H9 (cell line): ENCODE measurements at regions not wholly inside any gene's neighbourhood (a gene's known extent, or its start where the extent isn't known, plus 50 kb on each side); places are given as distances from the start of the nearest gene placed in this dataset.

Source experiments
- DNase-seq: peaks from one replicate; pipeline ENCODE4 v3.0.0-alpha.2; 2017
- H2AFZ ChIP-seq: one replicate; pipeline ENCODE4 v1.6.1; 2013; ENCODE audit warnings: mild to moderate bottlenecking, low read length, control low read depth, moderate library complexity
- H2AK5ac ChIP-seq: 2 replicates; pipeline ENCODE4 v1.6.1; 2013; ENCODE audit warnings: low read length, control low read depth, mixed read lengths; ENCODE audit not compliant: insufficient read length
- H2BK120ac ChIP-seq: one replicate; pipeline ENCODE4 v1.6.1; 2013; ENCODE audit warnings: low read depth, mild to moderate bottlenecking, low read length, control low read depth, inconsistent platforms; ENCODE audit not compliant: poor library complexity, severe bottlenecking
- H2BK12ac ChIP-seq: 2 replicates; pipeline ENCODE4 v1.6.1; 2013; ENCODE audit warnings: low read length, control low read depth, mixed read lengths, low read depth; ENCODE audit not compliant: insufficient read length
- H2BK15ac ChIP-seq: 2 replicates; pipeline ENCODE4 v1.6.1; 2013; ENCODE audit warnings: low read depth, low read length, control low read depth
- H2BK20ac ChIP-seq: one replicate; pipeline ENCODE4 v1.6.1; 2013; ENCODE audit warnings: low read depth, mild to moderate bottlenecking, low read length, control low read depth, inconsistent platforms; ENCODE audit not compliant: poor library complexity, severe bottlenecking
- H2BK5ac ChIP-seq: 2 replicates; pipeline ENCODE4 v1.6.1; 2013; ENCODE audit warnings: low read length, control low read depth, mixed read lengths; ENCODE audit not compliant: insufficient read length
- H3K14ac ChIP-seq: 2 replicates; pipeline ENCODE4 v1.6.1; 2013; ENCODE audit warnings: low read length, control low read depth; ENCODE audit not compliant: insufficient read depth
- H3K18ac ChIP-seq: 2 replicates; pipeline ENCODE4 v1.6.1; 2013; ENCODE audit warnings: low read depth, mild to moderate bottlenecking, mixed read lengths, low read length, control low read depth; ENCODE audit not compliant: insufficient read length
- H3K23ac ChIP-seq: 2 replicates; pipeline ENCODE4 v1.6.1; 2013; ENCODE audit warnings: low read length, control low read depth, mixed read lengths, low read depth; ENCODE audit not compliant: insufficient read length
- H3K23me2 ChIP-seq: 2 replicates; pipeline ENCODE4 v1.6.1; 2013; ENCODE audit warnings: low read depth, mild to moderate bottlenecking, mixed read lengths, low read length, control low read depth; ENCODE audit not compliant: insufficient read length, poor library complexity, severe bottlenecking
- H3K27ac ChIP-seq: 2 replicates; pipeline ENCODE4 v1.5.1; 2013; ENCODE audit warnings: low read length, control low read depth, mixed read lengths, low read depth; ENCODE audit not compliant: insufficient read length
- H3K27me3 ChIP-seq: 2 replicates; pipeline ENCODE4 v1.6.1; 2013; ENCODE audit warnings: low read length, control low read depth, inconsistent platforms; ENCODE audit not compliant: insufficient read depth
- H3K4ac ChIP-seq: 2 replicates; pipeline ENCODE4 v1.6.1; 2013; ENCODE audit warnings: low read depth, mild to moderate bottlenecking, control low read depth, inconsistent platforms, low read length, moderate library complexity
- H3K4me1 ChIP-seq: 2 replicates; pipeline ENCODE4 v1.6.1; 2013; ENCODE audit warnings: low read length, control low read depth, inconsistent platforms; ENCODE audit not compliant: insufficient read depth
- H3K4me2 ChIP-seq: 2 replicates; pipeline ENCODE4 v1.6.1; 2013; ENCODE audit warnings: low read length, control low read depth, mixed read lengths; ENCODE audit not compliant: insufficient read length, insufficient read depth
- H3K56ac ChIP-seq: 2 replicates; pipeline ENCODE4 v1.6.1; 2013; ENCODE audit warnings: low read depth, mild to moderate bottlenecking, mixed read lengths, low read length, control low read depth; ENCODE audit not compliant: insufficient read length
- H3K79me1 ChIP-seq: 2 replicates; pipeline ENCODE4 v1.6.1; 2013; ENCODE audit warnings: low read depth, mild to moderate bottlenecking, moderate library complexity, low read length, control low read depth, inconsistent platforms; ENCODE audit not compliant: insufficient read depth, poor library complexity, severe bottlenecking
- H3K79me2 ChIP-seq: 2 replicates; pipeline ENCODE4 v1.6.1; 2013; ENCODE audit warnings: low read length, control low read depth, inconsistent platforms; ENCODE audit not compliant: insufficient read depth
- H3K9ac ChIP-seq: 2 replicates; pipeline ENCODE4 v1.6.1; 2013; ENCODE audit warnings: low read length, control low read depth, mixed read lengths; ENCODE audit not compliant: insufficient read length; ENCODE audit errors: extremely low read depth
- H3K9me3 ChIP-seq: one replicate; pipeline ENCODE4 v1.6.1; 2013; ENCODE audit warnings: low read depth, low read length, inconsistent platforms; ENCODE audit not compliant: control insufficient read depth
- H3T11ph ChIP-seq: one replicate; pipeline ENCODE4 v1.6.1; 2013; ENCODE audit warnings: mild to moderate bottlenecking, low read length, control low read depth, inconsistent platforms
- H4K20me1 ChIP-seq: one replicate; pipeline ENCODE4 v1.6.1; 2013; ENCODE audit not compliant: control insufficient read depth, insufficient read length, insufficient read depth
- H4K5ac ChIP-seq: 2 replicates; pipeline ENCODE4 v1.6.1; 2013; ENCODE audit warnings: low read depth, mild to moderate bottlenecking, mixed read lengths, low read length, control low read depth; ENCODE audit not compliant: insufficient read length
- H4K8ac ChIP-seq: replicated peaks from 2 replicates; pipeline ENCODE4 v1.6.1; 2013; ENCODE audit warnings: low read length, control low read depth, mixed read lengths, low read depth; ENCODE audit not compliant: insufficient read length
- H4K91ac ChIP-seq: 2 replicates; pipeline ENCODE4 v1.6.1; 2013; ENCODE audit warnings: low read depth, mild to moderate bottlenecking, moderate library complexity, mixed read lengths, low read length, control low read depth; ENCODE audit not compliant: insufficient read length
- H3K27ac Mint-ChIP-seq, 3 experiments: 2 replicates in 2 of 3; 3 replicates in 1 of 3; pipeline ENCODE4 v1.8.0; 2020 to 2021; ENCODE audit warnings: mixed read lengths in 3 of 3, mild to moderate bottlenecking in 1 of 3, moderate library complexity in 1 of 3
- H3K27me3 Mint-ChIP-seq: 2 replicates; pipeline ENCODE4 v1.8.0; 2021; ENCODE audit warnings: low read depth, mild to moderate bottlenecking, moderate library complexity, mixed read lengths
- H3K36me3 Mint-ChIP-seq, 3 experiments: 2 replicates in 2 of 3; 3 replicates in 1 of 3; pipeline ENCODE4 v1.8.0; 2020 to 2021; ENCODE audit warnings: low read depth in 3 of 3, mixed read lengths in 3 of 3; ENCODE audit not compliant: insufficient read depth in 1 of 3
- H3K4me1 Mint-ChIP-seq, 2 experiments: 2 replicates each; pipeline ENCODE4 v1.8.0; 2020; ENCODE audit warnings: mixed read lengths in 2 of 2
- H3K4me3 Mint-ChIP-seq, 2 experiments: 2 replicates in 1 of 2; 3 replicates in 1 of 2; pipeline ENCODE4 v1.8.0; 2020 to 2021; ENCODE audit warnings: mild to moderate bottlenecking in 2 of 2, mixed read lengths in 2 of 2, moderate library complexity in 1 of 2
- H3K9me3 Mint-ChIP-seq, 2 experiments: 2 replicates in 1 of 2; 3 replicates in 1 of 2; pipeline ENCODE4 v1.8.0; 2020; ENCODE audit warnings: mild to moderate bottlenecking in 2 of 2, mixed read lengths in 2 of 2, moderate library complexity in 1 of 2
- CTCF ChIP-seq: fragments of 200-600 bp; sonication (generic); conservative IDR thresholded peaks from 3 replicates; pipeline ENCODE4 v1.8.0; 2021; ENCODE audit warnings: antibody characterized with exemption, mild to moderate bottlenecking
- WGBS: extraction: QIAGEN DNeasy Blood & Tissue Kit; methylation state at CpG from one replicate; pipeline ENCODE4 v1.1.7; 2013; ENCODE audit warnings: missing lambda C conversion rate, low lambda C conversion rate, mixed read lengths; ENCODE audit not compliant: insufficient read length; ENCODE audit errors: extremely low coverage; 5-methylcytosine and 5-hydroxymethylcytosine counted together

- Histone ChIP-seq H4K5ac (no peak overlapping the region), H3K9me3 (no peaks in the 10 kb centered on the region), H3K23me2 (no peaks in the 10 kb centered on the region), H3K18ac (no peak overlapping the region), H2BK20ac (no peak overlapping the region), H3K4ac (no peak overlapping the region), H4K8ac (no peak overlapping the region), H3K79me1 (no peaks in the 10 kb centered on the region), H3K27me3 (no peaks in the 10 kb centered on the region), H3K14ac (no peak overlapping the region), H3K9ac (no peak overlapping the region), H3K79me2 (no peaks in the 10 kb centered on the region), H2BK12ac (no peak overlapping the region), H3K23ac (no peak overlapping the region), H3T11ph (no peak overlapping the region), H2AK5ac (no peak overlapping the region), H4K20me1 (no peaks in the 10 kb centered on the region), H2BK15ac (no peak overlapping the region), H3K4me2 (no peak overlapping the region), H3K56ac (no peak overlapping the region), H3K27ac (no peak overlapping the region), H4K91ac (no peak overlapping the region), H2BK5ac (no peak overlapping the region), H2BK120ac (no peak overlapping the region), H3K4me1 (no peaks in the 10 kb centered on the region), H2AFZ (no peak overlapping the region)
- H3K36me3 Mint-ChIP-seq = no peaks in the 10 kb centered on the region
- H3K4me1 Mint-ChIP-seq = no peaks in the 10 kb centered on the region
- WGBS = no CpG with 5 or more reads among the region's 2 CpGs
- H3K27me3 Mint-ChIP-seq = no peaks in the 10 kb centered on the region; the same call in 1 of the 2 replicates
- no peak overlapping the region for H3K4me3 Mint-ChIP-seq
- no peak for DNase-seq
- H3K9me3 Mint-ChIP-seq = peaks cover 0 to 5% of the 10 kb centered on the region in 2 experiments; a peak in 2 of 5 replicates
- no peak for TF ChIP-seq CTCF
- no peak overlapping the region for H3K27ac Mint-ChIP-seq
These were observed 291.1 kb downstream of the CLIC5 start for GRCh38 chr6:45724511-45724910.
